ENCODE measurements at regions not wholly inside any gene's neighbourhood (a gene's known extent, or its start where the extent isn't known, plus 50 kb on each side); places are given as distances from the start of the nearest gene placed in this dataset.

DNA sequence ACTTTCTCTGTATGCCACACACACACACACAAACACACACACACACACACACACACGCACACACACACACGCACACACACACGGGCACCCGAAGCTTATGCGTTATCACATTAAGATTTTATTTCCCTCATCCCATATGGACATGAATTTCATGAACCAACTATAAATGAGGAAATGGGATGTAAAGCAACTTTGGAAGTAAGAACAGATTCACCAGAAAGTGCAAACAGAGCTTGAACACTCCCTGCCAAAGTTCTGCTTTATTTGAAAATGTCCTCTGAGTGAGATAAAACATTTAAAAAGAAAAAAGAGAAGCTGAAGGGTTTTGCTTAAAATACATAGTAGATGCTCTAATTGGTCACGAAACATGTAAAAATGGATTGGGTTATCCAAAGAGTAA is 90.4 kb upstream of the OTX2 start:
- no peak for TF ChIP-seq ZNF274 (IDR thresholded peaks at IDR 0.05; ENCODE audit: low read length)
- no peak for TF ChIP-seq ZNF274 (tag by site-specific recombination; IDR thresholded peaks at IDR 0.05; ENCODE audit: borderline replicate concordance)
- TF ChIP-seq ZFP3 (tag by site-specific recombination; IDR thresholded peaks at IDR 0.05; ENCODE audit: low read depth), result no peak
- no peak for TF ChIP-seq ZNF561 (tag by site-specific recombination; IDR thresholded peaks at IDR 0.05; ENCODE audit: borderline replicate concordance)
- no peak for TF ChIP-seq ZNF146 (tag by site-specific recombination; IDR thresholded peaks at IDR 0.05)
- TF ChIP-seq, protein P1, sequence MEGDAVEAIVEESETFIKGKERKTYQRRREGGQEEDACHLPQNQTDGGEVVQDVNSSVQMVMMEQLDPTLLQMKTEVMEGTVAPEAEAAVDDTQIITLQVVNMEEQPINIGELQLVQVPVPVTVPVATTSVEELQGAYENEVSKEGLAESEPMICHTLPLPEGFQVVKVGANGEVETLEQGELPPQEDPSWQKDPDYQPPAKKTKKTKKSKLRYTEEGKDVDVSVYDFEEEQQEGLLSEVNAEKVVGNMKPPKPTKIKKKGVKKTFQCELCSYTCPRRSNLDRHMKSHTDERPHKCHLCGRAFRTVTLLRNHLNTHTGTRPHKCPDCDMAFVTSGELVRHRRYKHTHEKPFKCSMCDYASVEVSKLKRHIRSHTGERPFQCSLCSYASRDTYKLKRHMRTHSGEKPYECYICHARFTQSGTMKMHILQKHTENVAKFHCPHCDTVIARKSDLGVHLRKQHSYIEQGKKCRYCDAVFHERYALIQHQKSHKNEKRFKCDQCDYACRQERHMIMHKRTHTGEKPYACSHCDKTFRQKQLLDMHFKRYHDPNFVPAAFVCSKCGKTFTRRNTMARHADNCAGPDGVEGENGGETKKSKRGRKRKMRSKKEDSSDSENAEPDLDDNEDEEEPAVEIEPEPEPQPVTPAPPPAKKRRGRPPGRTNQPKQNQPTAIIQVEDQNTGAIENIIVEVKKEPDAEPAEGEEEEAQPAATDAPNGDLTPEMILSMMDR (tag by site-specific recombination; IDR thresholded peaks at IDR 0.05), result no peak
- TF ChIP-seq, protein P2, sequence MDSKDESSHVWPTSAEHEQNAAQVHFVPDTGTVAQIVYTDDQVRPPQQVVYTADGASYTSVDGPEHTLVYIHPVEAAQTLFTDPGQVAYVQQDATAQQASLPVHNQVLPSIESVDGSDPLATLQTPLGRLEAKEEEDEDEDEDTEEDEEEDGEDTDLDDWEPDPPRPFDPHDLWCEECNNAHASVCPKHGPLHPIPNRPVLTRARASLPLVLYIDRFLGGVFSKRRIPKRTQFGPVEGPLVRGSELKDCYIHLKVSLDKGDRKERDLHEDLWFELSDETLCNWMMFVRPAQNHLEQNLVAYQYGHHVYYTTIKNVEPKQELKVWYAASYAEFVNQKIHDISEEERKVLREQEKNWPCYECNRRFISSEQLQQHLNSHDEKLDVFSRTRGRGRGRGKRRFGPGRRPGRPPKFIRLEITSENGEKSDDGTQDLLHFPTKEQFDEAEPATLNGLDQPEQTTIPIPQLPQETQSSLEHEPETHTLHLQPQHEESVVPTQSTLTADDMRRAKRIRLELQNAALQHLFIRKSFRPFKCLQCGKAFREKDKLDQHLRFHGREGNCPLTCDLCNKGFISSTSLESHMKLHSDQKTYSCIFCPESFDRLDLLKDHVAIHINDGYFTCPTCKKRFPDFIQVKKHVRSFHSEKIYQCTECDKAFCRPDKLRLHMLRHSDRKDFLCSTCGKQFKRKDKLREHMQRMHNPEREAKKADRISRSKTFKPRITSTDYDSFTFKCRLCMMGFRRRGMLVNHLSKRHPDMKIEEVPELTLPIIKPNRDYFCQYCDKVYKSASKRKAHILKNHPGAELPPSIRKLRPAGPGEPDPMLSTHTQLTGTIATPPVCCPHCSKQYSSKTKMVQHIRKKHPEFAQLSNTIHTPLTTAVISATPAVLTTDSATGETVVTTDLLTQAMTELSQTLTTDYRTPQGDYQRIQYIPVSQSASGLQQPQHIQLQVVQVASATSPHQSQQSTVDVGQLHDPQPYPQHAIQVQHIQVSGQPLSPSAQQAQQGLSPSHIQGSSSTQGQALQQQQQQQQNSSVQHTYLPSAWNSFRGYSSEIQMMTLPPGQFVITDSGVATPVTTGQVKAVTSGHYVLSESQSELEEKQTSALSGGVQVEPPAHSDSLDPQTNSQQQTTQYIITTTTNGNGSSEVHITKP (tag by site-specific recombination; IDR thresholded peaks at IDR 0.05), result no peak
- no peak for TF ChIP-seq ZNF629 (tag by site-specific recombination; IDR thresholded peaks at IDR 0.05)
- no peak for TF ChIP-seq ZNF501 (tag by site-specific recombination; IDR thresholded peaks at IDR 0.05)
